H1 (cell line): ENCODE measurements at regions not wholly inside any gene's neighbourhood (a gene's known extent, or its start where the extent isn't known, plus 50 kb on each side); places are given as distances from the start of the nearest gene placed in this dataset.
"Not testable (repeated sequence)": the region's sequence is repeated elsewhere in the genome, so short reads cannot be mapped to it uniquely, and the experiment has no call there.

ENCODE experiments used
- CTCF ChIA-PET: fragments of 300-600 bp; sonication (Branson Sonifier 250); formaldehyde crosslinking; loops from one replicate; lab custom pipeline; 2021; ENCODE audit not compliant: partially characterized antibody; lab: Charles Lee
- POLR2A ChIA-PET: fragments of 300-600 bp; sonication (Branson Sonifier 250); formaldehyde crosslinking; loops from one replicate; lab custom pipeline; 2021; ENCODE audit warnings: inconsistent platforms; ENCODE audit not compliant: partially characterized antibody; lab: Charles Lee
- DNase-seq, 2 experiments: peaks; one replicate each; pipeline versions ENCODE4 v3.0.0 to v3.0.0-alpha.2; 2010 to 2022; ENCODE audit warnings: low spot score in 2 of 2, low read depth in 1 of 2, mixed read lengths in 1 of 2
- FAIRE-seq: peaks from 2 replicates; lab custom pipeline; 2011; peaks lifted over from hg19 to GRCh38; lab: Jason Lieb, UNC
- H2AFZ ChIP-seq: 2 replicates; pipeline ENCODE4 v1.8.1; 2012; ENCODE audit warnings: low read length, inconsistent platforms
- H2AK5ac ChIP-seq: 2 replicates; pipeline ENCODE4 v1.6.1; 2013; ENCODE audit warnings: low read depth, low read length
- H2BK120ac ChIP-seq: replicated peaks from 2 replicates; pipeline ENCODE3; 2013; ENCODE audit warnings: low read depth, low read length, inconsistent platforms
- H2BK12ac ChIP-seq: 2 replicates; pipeline ENCODE4 v1.6.1; 2013; ENCODE audit warnings: low read depth, low read length
- H2BK15ac ChIP-seq: 2 replicates; pipeline ENCODE4 v1.6.1; 2013; ENCODE audit warnings: low read length
- H2BK20ac ChIP-seq: 2 replicates; pipeline ENCODE4 v1.6.1; 2013; ENCODE audit warnings: low read length
- H2BK5ac ChIP-seq: 2 replicates; pipeline ENCODE4 v1.6.1; 2013; ENCODE audit warnings: low read depth, low read length
- H3K14ac ChIP-seq: 2 replicates; pipeline ENCODE4 v1.6.1; 2013; ENCODE audit warnings: inconsistent platforms; ENCODE audit not compliant: insufficient read length
- H3K18ac ChIP-seq: 2 replicates; pipeline ENCODE4 v1.6.1; 2013; ENCODE audit warnings: low read length; ENCODE audit errors: extremely low read depth
- H3K23ac ChIP-seq: 2 replicates; pipeline ENCODE4 v1.6.1; 2013; ENCODE audit warnings: inconsistent platforms; ENCODE audit not compliant: insufficient read length
- H3K23me2 ChIP-seq: 2 replicates; pipeline ENCODE4 v1.6.1; 2013; ENCODE audit warnings: low read depth, low read length
- H3K27ac ChIP-seq: 2 replicates; pipeline ENCODE4 v1.6.1; 2011; ENCODE audit warnings: low read depth, low read length, inconsistent platforms
- H3K27me3 ChIP-seq, 4 experiments: replicated peaks in 1 of 4; 1 replicate in 1 of 4; 2 replicates in 3 of 4; pipeline versions ENCODE4 v1.6.1 to v1.8.1; 2011 to 2013; ENCODE audit warnings: low read length in 3 of 4, mild to moderate bottlenecking in 3 of 4, inconsistent platforms in 2 of 4, mixed read lengths in 2 of 4, moderate library complexity in 1 of 4; ENCODE audit not compliant: control insufficient read depth in 3 of 4, insufficient read depth in 3 of 4; ENCODE audit errors: extremely low read depth in 1 of 4
- H3K36me3 ChIP-seq, 4 experiments: 2 replicates each; pipeline versions ENCODE4 v1.6.1 to v1.8.1; 2011 to 2013; ENCODE audit warnings: mild to moderate bottlenecking in 4 of 4, low read length in 3 of 4, moderate library complexity in 2 of 4, control low read depth in 1 of 4, inconsistent platforms in 1 of 4; ENCODE audit not compliant: insufficient read depth in 4 of 4, control insufficient read depth in 2 of 4
- H3K4ac ChIP-seq: replicated peaks from 2 replicates; pipeline ENCODE3; 2013; ENCODE audit warnings: low read length, low read depth, mixed read lengths, inconsistent platforms; ENCODE audit not compliant: insufficient read length
- H3K4me1 ChIP-seq, 4 experiments: replicated peaks in 1 of 4; 1 replicate in 1 of 4; 2 replicates in 3 of 4; pipeline versions ENCODE4 v1.6.1 to v1.8.1; 2011 to 2013; ENCODE audit warnings: low read length in 3 of 4, inconsistent platforms in 2 of 4, mixed read lengths in 1 of 4; ENCODE audit not compliant: insufficient read depth in 4 of 4, control insufficient read depth in 3 of 4
- H3K4me2 ChIP-seq, 2 experiments: 2 replicates each; pipeline versions ENCODE4 v1.6.1 to v1.8.1; 2011 to 2013; ENCODE audit warnings: low read depth in 2 of 2, low read length in 2 of 2, control low read depth in 1 of 2, inconsistent platforms in 1 of 2, mild to moderate bottlenecking in 1 of 2; ENCODE audit not compliant: insufficient read depth in 1 of 2
- H3K4me3 ChIP-seq, 4 experiments: fragments of 200-600, 300-600 bp in 1 of 4; sonication (generic), shearing (Covaris generic), sonication (Bioruptor Twin) in 1 of 4; 2 replicates each; pipeline versions ENCODE4 v1.5.1 to v1.8.1; 2011 to 2016; ENCODE audit warnings: low read length in 4 of 4, low read depth in 3 of 4, control low read depth in 2 of 4, inconsistent platforms in 2 of 4, mild to moderate bottlenecking in 2 of 4, mixed read lengths in 1 of 4, moderate library complexity in 1 of 4; ENCODE audit not compliant: insufficient read depth in 2 of 4; ENCODE audit errors: extremely low read depth in 1 of 4
- H3K56ac ChIP-seq: replicated peaks from 2 replicates; pipeline ENCODE3; 2013; ENCODE audit warnings: low read depth, mild to moderate bottlenecking, mixed read lengths, low read length, inconsistent platforms; ENCODE audit not compliant: insufficient read length
- H3K79me1 ChIP-seq: 2 replicates; pipeline ENCODE4 v1.6.1; 2013; ENCODE audit warnings: low read depth, low read length, control low read depth
- H3K79me2 ChIP-seq, 2 experiments: 2 replicates each; pipeline versions ENCODE4 v1.6.1 to v1.8.1; 2012 to 2013; ENCODE audit warnings: low read length in 2 of 2, mild to moderate bottlenecking in 2 of 2, inconsistent platforms in 1 of 2; ENCODE audit not compliant: insufficient read depth in 2 of 2, control insufficient read depth in 1 of 2
- H3K9ac ChIP-seq, 4 experiments: replicated peaks in 1 of 4; 1 replicate in 1 of 4; 2 replicates in 3 of 4; pipeline versions ENCODE4 v1.6.1 to v1.8.1; 2011 to 2013; ENCODE audit warnings: low read depth in 3 of 4, low read length in 3 of 4, control low read depth in 2 of 4, mild to moderate bottlenecking in 2 of 4, moderate library complexity in 2 of 4, inconsistent platforms in 1 of 4; ENCODE audit errors: extremely low read depth in 1 of 4
- H3K9me3 ChIP-seq, 2 experiments: 2 replicates each; pipeline versions ENCODE4 v1.6.1 to v1.8.1; 2012 to 2013; ENCODE audit warnings: mild to moderate bottlenecking in 2 of 2, moderate library complexity in 2 of 2, control low read depth in 1 of 2, inconsistent platforms in 1 of 2, low read depth in 1 of 2, low read length in 1 of 2, mixed read lengths in 1 of 2; ENCODE audit not compliant: insufficient read depth in 2 of 2
- H4K20me1 ChIP-seq, 2 experiments: replicated peaks in 1 of 2; 2 replicates each; pipeline versions ENCODE3 to v1.8.1; 2011 to 2013; ENCODE audit warnings: inconsistent platforms in 2 of 2, low read length in 2 of 2, mild to moderate bottlenecking in 1 of 2; ENCODE audit not compliant: insufficient read depth in 2 of 2, control insufficient read depth in 1 of 2
- H4K5ac ChIP-seq: 2 replicates; pipeline ENCODE4 v1.6.1; 2013; ENCODE audit warnings: low read length, low read depth, mixed read lengths, inconsistent platforms; ENCODE audit not compliant: insufficient read length
- H4K8ac ChIP-seq: 2 replicates; pipeline ENCODE4 v1.8.0; 2013; ENCODE audit warnings: mild to moderate bottlenecking, moderate library complexity, low read length, inconsistent platforms; ENCODE audit not compliant: insufficient read depth; ENCODE audit errors: extremely low read depth
- H4K91ac ChIP-seq: replicated peaks from 2 replicates; pipeline ENCODE3; 2013; ENCODE audit warnings: low read length, mixed read lengths, inconsistent platforms; ENCODE audit not compliant: insufficient read length
- WGBS, 2 experiments: shearing (Covaris generic) in 1 of 2; methylation state at CpG; one replicate each; pipeline versions ENCODE4 v1.1.6 to v1.1.7; 2013 to 2015; ENCODE audit warnings: low lambda C conversion rate in 2 of 2, mixed read lengths in 2 of 2, inconsistent platforms in 1 of 2, low coverage in 1 of 2, missing lambda C conversion rate in 1 of 2; ENCODE audit not compliant: insufficient replicate concordance in 2 of 2, insufficient coverage in 1 of 2, insufficient read length in 1 of 2; ENCODE audit errors: extremely low coverage in 1 of 2, missing lambda C conversion rate in 1 of 2; 5-methylcytosine and 5-hydroxymethylcytosine counted together

- H4K20me1 ChIP-seq, H4K5ac ChIP-seq, H2BK12ac ChIP-seq, H3K23ac ChIP-seq, H2BK120ac ChIP-seq, CTCF ChIA-PET, H4K8ac ChIP-seq, H2BK15ac ChIP-seq, H3K9me3 ChIP-seq, H3K56ac ChIP-seq, H3K23me2 ChIP-seq, H3K79me1 ChIP-seq, H2BK20ac ChIP-seq, H3K27me3 ChIP-seq, H3K4me3 ChIP-seq, H3K9ac ChIP-seq, H3K4me2 ChIP-seq, H3K79me2 ChIP-seq, H2AK5ac ChIP-seq, H3K36me3 ChIP-seq, H2BK5ac ChIP-seq, H3K18ac ChIP-seq, DNase-seq, H3K27ac ChIP-seq, H3K14ac ChIP-seq, H2AFZ ChIP-seq, H3K4me1 ChIP-seq, FAIRE-seq, H3K4ac ChIP-seq, H4K91ac ChIP-seq, POLR2A ChIA-PET: not testable (repeated sequence)
- WGBS, 2 experiments = no CpG with 5 or more reads among the region's 2 CpGs
These were observed 81.2 kb downstream of the RBMY1F start for GRCh38 chrY:22101547-22101946.

DNA sequence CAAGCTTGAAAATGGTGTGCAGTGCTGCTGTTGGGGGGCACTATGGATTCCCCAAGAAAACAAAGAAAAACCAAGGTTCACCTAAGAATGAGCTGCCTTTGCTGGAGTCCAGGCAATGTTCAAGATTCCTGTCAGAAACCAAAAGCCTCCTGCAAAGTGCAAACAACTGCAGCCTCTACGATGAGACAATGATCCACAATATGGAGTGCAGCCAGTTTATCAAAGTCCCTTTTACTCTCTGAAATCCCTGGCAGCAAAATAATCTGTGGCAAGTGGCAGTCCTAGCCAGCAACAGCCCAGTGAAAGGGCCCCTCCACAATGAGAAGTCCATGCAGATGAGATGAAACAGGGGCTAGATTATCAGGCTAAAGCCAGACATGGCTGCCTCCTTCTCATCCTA is 85.4 kb downstream of the RBMY1F start:
- H3K4me3 ChIP-seq, H3K27ac ChIP-seq, H2BK120ac ChIP-seq, H4K91ac ChIP-seq, H3K23ac ChIP-seq, H3K79me1 ChIP-seq, H3K23me2 ChIP-seq, H2BK5ac ChIP-seq, H2BK12ac ChIP-seq, H3K4me2 ChIP-seq, DNase-seq, H3K9me3 ChIP-seq, H4K20me1 ChIP-seq, H3K27me3 ChIP-seq, POLR2A ChIA-PET, H2BK15ac ChIP-seq, FAIRE-seq, H3K56ac ChIP-seq, H3K18ac ChIP-seq, CTCF ChIA-PET, H3K4me1 ChIP-seq, H2AFZ ChIP-seq, H3K36me3 ChIP-seq, H3K9ac ChIP-seq, H3K4ac ChIP-seq, H2AK5ac ChIP-seq, H2BK20ac ChIP-seq, H3K79me2 ChIP-seq, H4K5ac ChIP-seq, H3K14ac ChIP-seq, H4K8ac ChIP-seq: not testable (repeated sequence)
- WGBS, 2 experiments = no CpG with 5 or more reads among the region's 1 CpG
